ENCODE measurements at regions not wholly inside any gene's neighbourhood (a gene's known extent, or its start where the extent isn't known, plus 50 kb on each side); places are given as distances from the start of the nearest gene placed in this dataset.
"Not testable (repeated sequence)": the region's sequence is repeated elsewhere in the genome, so short reads cannot be mapped to it uniquely, and the experiment has no call there.

DNA sequence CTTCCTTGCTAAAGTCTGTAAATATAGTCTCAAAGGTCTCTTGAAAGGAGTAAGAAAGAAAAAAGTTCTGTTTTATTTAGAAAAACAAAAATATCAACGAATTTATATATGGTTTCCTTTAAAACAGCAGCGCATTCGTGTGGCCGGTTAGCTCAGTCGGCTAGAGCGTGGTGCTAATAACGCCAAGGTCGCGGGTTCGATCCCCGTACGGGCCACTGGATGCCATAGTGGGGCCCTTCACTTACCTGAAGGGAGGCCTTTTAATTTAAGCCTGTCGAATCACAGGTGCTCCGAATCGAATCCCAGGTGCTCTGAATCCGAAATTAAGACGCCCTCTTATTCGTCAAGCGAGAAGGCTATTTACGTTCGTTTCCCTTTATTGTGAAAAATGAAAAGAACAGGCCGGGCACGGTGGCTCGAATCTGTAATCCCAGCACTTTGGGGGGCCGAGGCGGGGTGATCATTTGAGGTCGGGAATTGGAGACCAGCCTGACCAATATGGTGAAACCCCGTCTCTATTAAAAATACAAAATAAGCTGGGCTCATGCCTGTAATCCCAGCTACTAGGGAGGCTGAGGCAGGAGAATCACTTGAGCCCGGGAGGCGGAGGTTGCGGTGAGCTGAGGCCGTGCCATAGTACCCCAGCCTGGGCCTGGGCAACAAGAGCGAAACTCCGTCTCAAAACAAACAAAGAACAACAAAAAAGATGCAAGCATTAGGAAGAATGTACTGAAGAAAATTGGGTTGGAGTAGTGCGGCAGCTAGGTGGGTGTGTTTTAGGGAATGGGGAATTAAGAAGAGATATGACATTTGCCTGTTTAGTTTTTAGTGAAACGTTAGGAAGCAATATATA lies 195.8 kb upstream of the ZNF184 start:
- peak overlapping the region; percentile 41 for H3K4me3 ChIP-seq (replicated peaks; ENCODE audit: low read depth, low read length)
- peak; percentile 69 for DNase-seq (ENCODE audit: extremely low read depth, low read depth)
- no peak for TF ChIP-seq CTCF (IDR thresholded peaks at IDR 0.05; ENCODE audit: low read depth, low read length, missing control alignments)

GRCh38 chr6:27667657-27668441 lies 194.9 kb upstream of the ZNF184 start:
- peak overlapping the region; percentile 41 for H3K4me3 ChIP-seq (replicated peaks; ENCODE audit: low read depth, low read length)
- no peak for DNase-seq (ENCODE audit: extremely low read depth, low read depth)
- TF ChIP-seq CTCF (IDR thresholded peaks at IDR 0.05; ENCODE audit: low read depth, low read length, missing control alignments): no peak

DNA sequence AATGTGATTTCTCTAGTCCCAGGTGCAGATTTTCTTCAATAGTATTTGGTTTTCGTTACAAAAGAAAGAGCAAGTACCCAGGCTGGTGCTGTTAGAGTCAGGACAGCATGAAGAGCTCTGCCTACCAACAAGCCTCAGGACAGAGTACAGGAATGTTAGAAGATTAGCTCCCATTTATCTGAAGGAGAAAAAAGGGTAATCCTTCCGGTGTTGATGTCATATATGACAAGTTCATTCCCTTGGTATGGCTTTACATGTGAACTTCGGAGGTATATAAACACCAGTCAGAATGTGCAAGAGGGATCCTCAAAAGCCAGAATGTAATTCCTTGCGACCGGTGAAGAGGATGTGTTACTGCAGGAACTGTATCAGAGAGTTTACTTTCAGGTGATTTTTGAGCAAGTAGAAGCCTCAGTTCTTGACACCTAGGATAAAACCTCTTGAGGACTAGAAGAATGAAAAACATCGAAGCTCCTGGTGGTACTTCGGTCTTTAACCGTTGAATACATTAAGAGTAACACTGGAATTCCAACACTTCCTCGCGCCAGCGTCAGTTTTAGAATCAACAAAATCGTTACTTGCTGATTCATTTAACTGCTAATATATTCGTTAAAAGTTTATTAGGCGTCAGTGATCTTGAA lies 194.2 kb upstream of the ZNF184 start:
- no peak for DNase-seq (ENCODE audit: extremely low read depth, low read depth)
- no peak for TF ChIP-seq CTCF (IDR thresholded peaks at IDR 0.05; ENCODE audit: low read depth, low read length, missing control alignments)
- peak overlapping the region; percentile 41 for H3K4me3 ChIP-seq (replicated peaks; ENCODE audit: low read depth, low read length)

- DNase-seq (ENCODE audit: extremely low read depth, low read depth): no peak
- no peak for TF ChIP-seq CTCF (IDR thresholded peaks at IDR 0.05; ENCODE audit: low read depth, low read length, missing control alignments)
- no peak overlapping the region for H3K4me3 ChIP-seq (replicated peaks; ENCODE audit: low read depth, low read length)
Observed at GRCh38 chr6:27662769-27663168, 189.9 kb upstream of the ZNF184 start.

DNA sequence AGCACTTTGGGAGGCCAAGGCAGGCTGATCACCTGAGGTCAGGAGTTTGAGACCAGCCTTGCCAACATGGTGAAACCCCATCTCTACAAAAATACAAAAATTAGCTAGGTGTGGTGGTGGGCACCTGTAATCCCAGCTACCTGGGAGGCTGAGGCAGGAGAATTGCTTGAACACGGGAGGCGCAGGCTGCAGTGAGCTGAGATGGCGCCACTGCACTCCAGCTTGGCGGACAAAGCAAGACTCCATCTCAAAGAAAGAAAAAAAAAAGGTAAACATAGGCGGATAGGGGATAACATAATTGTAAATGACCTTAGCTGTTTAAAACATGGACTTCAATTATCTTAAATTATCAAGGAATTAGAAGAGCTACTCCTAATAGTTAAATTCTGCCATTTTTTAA lies 189.3 kb upstream of the ZNF184 start:
- not testable (repeated sequence) for H3K4me3 ChIP-seq (replicated peaks; ENCODE audit: low read depth, low read length); DNase-seq (ENCODE audit: extremely low read depth, low read depth)

DNA sequence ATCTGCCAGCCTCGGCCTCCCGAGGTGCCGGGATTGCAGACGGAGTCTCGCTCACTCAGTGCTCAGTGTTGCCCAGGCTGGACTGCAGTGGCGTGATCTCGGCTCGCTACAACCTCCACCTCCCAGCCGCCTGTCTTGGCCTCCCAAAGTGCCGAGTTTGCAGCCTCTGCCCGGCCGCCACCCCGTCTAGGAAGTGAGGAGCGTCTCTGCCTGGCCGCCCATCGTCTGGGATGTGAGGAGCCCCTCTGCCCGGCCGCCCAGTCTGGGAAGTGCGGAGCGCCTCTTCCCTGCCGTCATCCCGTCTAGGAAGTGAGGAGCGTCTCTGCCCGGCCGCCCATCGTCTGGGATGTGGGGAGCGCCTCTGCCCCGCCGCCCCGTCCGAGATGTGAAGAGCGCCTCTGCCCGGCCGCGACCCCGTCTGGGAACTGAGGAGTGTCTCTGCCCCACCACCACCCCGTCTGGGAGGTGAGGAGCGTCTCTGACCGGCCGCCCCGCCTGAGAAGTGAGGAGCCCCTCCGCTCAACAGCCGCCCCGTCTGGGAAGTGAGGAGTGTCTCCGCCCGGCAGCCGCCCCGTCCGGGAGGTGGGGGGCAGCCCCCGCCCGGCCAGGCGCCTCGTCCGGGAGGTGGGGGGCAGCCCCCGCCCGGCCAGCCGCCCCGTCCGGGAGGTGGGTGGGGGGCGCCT lies 180.4 kb upstream of the ZNF184 start:
- not testable (repeated sequence) for DNase-seq (ENCODE audit: extremely low read depth, low read depth)

DNA sequence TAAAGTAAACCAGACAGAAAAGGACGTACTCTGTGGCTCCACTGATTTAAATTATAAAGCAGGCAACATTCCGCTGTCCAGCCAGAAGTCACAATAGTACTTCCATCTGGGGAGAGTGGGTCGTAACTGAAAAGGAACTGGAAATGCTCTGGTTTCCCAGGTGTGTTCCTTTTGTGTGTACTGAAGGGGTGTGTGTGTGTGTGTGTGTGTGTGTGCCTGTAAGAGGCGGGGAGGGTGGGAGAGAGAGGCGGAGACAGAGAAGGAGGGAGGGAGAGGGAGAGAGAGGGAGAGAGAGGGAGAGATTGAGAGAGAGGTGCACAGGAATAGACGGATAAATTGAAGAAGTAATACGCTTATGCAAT lies 178.4 kb upstream of the ZNF184 start:
- no peak for TF ChIP-seq CTCF (IDR thresholded peaks at IDR 0.05; ENCODE audit: low read depth, low read length, missing control alignments)
- no peak for DNase-seq (ENCODE audit: extremely low read depth, low read depth)
- peak overlapping the region; percentile 31 for H3K4me3 ChIP-seq (replicated peaks; ENCODE audit: low read depth, low read length)

More for the DNA sequence above, 180.4 kb upstream of the ZNF184 start:
- not testable (repeated sequence) for H3K4me3 ChIP-seq (replicated peaks; ENCODE audit: low read depth, low read length)

All from HFF-Myc (cell line).